ENCODE measurements at regions not wholly inside any gene's neighbourhood (a gene's known extent, or its start where the extent isn't known, plus 50 kb on each side); places are given as distances from the start of the nearest gene placed in this dataset.
A peak's percentile ranks its signal among the peaks of the same experiment; 100 is the strongest.
"Not testable (repeated sequence)": the region's sequence is repeated elsewhere in the genome, so short reads cannot be mapped to it uniquely, and the experiment has no call there.

DNA sequence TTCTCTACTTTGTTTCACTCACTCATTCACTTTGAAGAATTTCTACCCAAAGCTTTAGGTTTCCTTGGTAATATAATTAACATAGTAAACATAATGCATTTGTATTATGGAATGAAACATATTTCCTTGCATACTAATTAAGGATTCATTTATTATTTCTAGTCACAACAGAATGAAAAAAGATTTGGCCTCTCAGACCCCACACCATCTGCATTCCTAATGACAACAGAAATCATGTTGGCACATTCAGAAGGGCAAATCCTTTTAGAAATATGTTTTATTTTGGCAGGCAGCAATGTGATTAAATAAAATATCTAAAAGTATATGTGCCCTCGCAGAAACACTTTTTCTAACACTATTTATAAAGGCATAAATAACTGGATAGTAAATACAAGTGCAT is 163.4 kb downstream of the HTR1B start:
- H3K9me3 ChIP-seq (ENCODE audit: control insufficient read depth, low read length): no peaks in the 10 kb centered on the region
- no peak for DNase-seq
- no peaks in the 10 kb centered on the region for H3K4me1 ChIP-seq (ENCODE audit: control insufficient read depth in 1 of 2, insufficient read depth in 2 of 2, low read length in 2 of 2)
- H3K27me3 ChIP-seq (ENCODE audit: control insufficient read depth in 1 of 2, insufficient read depth in 2 of 2, low read length in 1 of 2): no peaks in the 10 kb centered on the region
- WGBS, 2 donors: 13 to 18% methylated on average over 1 of the region's 1 CpG
- no peak for ATAC-seq (ENCODE audit: low FRiP score)
- no peaks in the 10 kb centered on the region for H3K36me3 ChIP-seq (ENCODE audit: control insufficient read depth in 1 of 2, insufficient read depth in 2 of 2, low read length in 1 of 2)
- H3K4me3 ChIP-seq (ENCODE audit: low read length in 2 of 2): no peak overlapping the region
- no peak overlapping the region for H3K27ac ChIP-seq (ENCODE audit: low read depth in 1 of 2, low read length in 2 of 2)
- intact Hi-C loops (cut with DNase I): loop anchor here in 1 of 2 donors (10.0 kb wide), 1 partner anchor 155 kb away; no protein-coding TSS in a partner anchor

- WGBS, 2 donors: 9 to 11% methylated on average over 1 of the region's 1 CpG
- DNase-seq: no peak
- no peak overlapping the region for H3K27ac ChIP-seq (ENCODE audit: low read depth in 1 of 2, low read length in 2 of 2)
- no peak for ATAC-seq (ENCODE audit: low FRiP score)
- H3K4me3 ChIP-seq (ENCODE audit: low read length in 2 of 2): no peak overlapping the region
- intact Hi-C loops (cut with DNase I): loop anchor here in 1 of 2 donors (10.0 kb wide), 1 partner anchor 157 kb away; no protein-coding TSS in a partner anchor
- no peaks in the 10 kb centered on the region for H3K4me1 ChIP-seq (ENCODE audit: control insufficient read depth in 1 of 2, insufficient read depth in 2 of 2, low read length in 2 of 2)
- no peaks in the 10 kb centered on the region for H3K27me3 ChIP-seq (ENCODE audit: control insufficient read depth in 1 of 2, insufficient read depth in 2 of 2, low read length in 1 of 2)
- H3K9me3 ChIP-seq (ENCODE audit: control insufficient read depth, low read length): no peaks in the 10 kb centered on the region
- no peaks in the 10 kb centered on the region for H3K36me3 ChIP-seq (ENCODE audit: control insufficient read depth in 1 of 2, insufficient read depth in 2 of 2, low read length in 1 of 2)
These were observed 165.0 kb downstream of the HTR1B start for GRCh38 chr6:77298283-77298682.

GRCh38 chr6:77292564-77293546 is 170.4 kb downstream of the HTR1B start:
- ATAC-seq (ENCODE audit: low FRiP score) (no peak), DNase-seq (no peak)
- intact Hi-C loops (cut with DNase I): loop anchor here (5.0 to 10.0 kb wide), 2 partner anchors 162 to 164 kb away; no protein-coding TSS in a partner anchor
- Histone ChIP-seq H3K27ac (ENCODE audit: low read depth in 1 of 2, low read length in 2 of 2) (peak overlapping the region in 1 of 2 donors; percentile 78), H3K36me3 (ENCODE audit: control insufficient read depth in 1 of 2, insufficient read depth in 2 of 2, low read length in 1 of 2) (no peaks in the 10 kb centered on the region), H3K9me3 (ENCODE audit: control insufficient read depth, low read length) (no peaks in the 10 kb centered on the region), H3K27me3 (ENCODE audit: control insufficient read depth in 1 of 2, insufficient read depth in 2 of 2, low read length in 1 of 2) (no peaks in the 10 kb centered on the region), H3K4me1 (ENCODE audit: control insufficient read depth in 1 of 2, insufficient read depth in 2 of 2, low read length in 2 of 2) (no peaks in the 10 kb centered on the region), H3K4me3 (ENCODE audit: low read length in 2 of 2) (no peak overlapping the region)
- WGBS, 2 donors: 19% methylated on average over 7 of the region's 7 CpGs

- Histone ChIP-seq H3K4me1 (ENCODE audit: control insufficient read depth in 1 of 2, insufficient read depth in 2 of 2, low read length in 2 of 2) (no peaks in the 10 kb centered on the region), H3K27me3 (ENCODE audit: control insufficient read depth in 1 of 2, insufficient read depth in 2 of 2, low read length in 1 of 2) (no peaks in the 10 kb centered on the region), H3K27ac (ENCODE audit: low read depth in 1 of 2, low read length in 2 of 2) (no peak overlapping the region), H3K4me3 (ENCODE audit: low read length in 2 of 2) (no peak overlapping the region), H3K36me3 (ENCODE audit: control insufficient read depth in 1 of 2, insufficient read depth in 2 of 2, low read length in 1 of 2) (no peaks in the 10 kb centered on the region), H3K9me3 (ENCODE audit: control insufficient read depth, low read length) (no peaks in the 10 kb centered on the region)
- WGBS, 2 donors: 95 to 98% methylated on average over 1 of the region's 1 CpG
- no peak for DNase-seq
- intact Hi-C loops (cut with DNase I): loop anchor here (5.0 to 10.0 kb wide), 2 partner anchors 164 to 167 kb away; no protein-coding TSS in a partner anchor
- ATAC-seq (ENCODE audit: low FRiP score): no peak
These were observed 172.5 kb downstream of the HTR1B start for GRCh38 chr6:77290798-77291197.

GRCh38 chr6:77286541-77286940 is 176.8 kb downstream of the HTR1B start:
- DNase-seq (no peak), ATAC-seq (ENCODE audit: low FRiP score) (no peak)
- no peaks in the 10 kb centered on the region for H3K36me3 ChIP-seq (ENCODE audit: control insufficient read depth in 1 of 2, insufficient read depth in 2 of 2, low read length in 1 of 2)
- intact Hi-C loops (cut with DNase I): no loop called here
- H3K9me3 ChIP-seq (ENCODE audit: control insufficient read depth, low read length): peaks cover 2% of the 10 kb centered on the region
- WGBS, 2 donors: 96% methylated on average over 3 of the region's 3 CpGs
- no peaks in the 10 kb centered on the region for H3K4me1 ChIP-seq (ENCODE audit: control insufficient read depth in 1 of 2, insufficient read depth in 2 of 2, low read length in 2 of 2)
- no peak overlapping the region for H3K4me3 ChIP-seq (ENCODE audit: low read length in 2 of 2)
- no peaks in the 10 kb centered on the region for H3K27me3 ChIP-seq (ENCODE audit: control insufficient read depth in 1 of 2, insufficient read depth in 2 of 2, low read length in 1 of 2)
- H3K27ac ChIP-seq (ENCODE audit: low read depth in 1 of 2, low read length in 2 of 2): no peak overlapping the region

DNA sequence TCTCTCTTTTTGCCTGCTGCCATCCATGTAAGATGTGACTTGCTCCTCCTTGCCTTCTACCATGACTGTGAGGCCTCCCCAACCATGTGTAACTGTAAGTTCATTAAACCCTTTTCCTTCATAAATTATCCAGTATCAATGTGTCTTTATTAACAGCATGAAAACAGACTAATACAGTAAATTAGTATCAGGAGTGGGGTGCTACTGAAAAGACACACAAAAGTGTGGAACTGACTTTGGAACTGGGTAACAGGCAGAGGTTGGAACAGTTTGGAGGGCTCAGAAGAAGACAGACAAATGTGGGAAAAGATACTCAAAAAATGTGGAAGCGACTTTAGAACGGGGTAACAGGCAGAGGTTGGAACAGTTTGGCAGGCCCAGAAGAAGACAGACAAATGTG is 189.4 kb downstream of the HTR1B start:
- 91 to 94% methylated on average over 2 of the region's 2 CpGs for WGBS, 2 donors
- Histone ChIP-seq H3K27ac (ENCODE audit: low read depth in 1 of 2, low read length in 2 of 2) (no peak overlapping the region), H3K36me3 (ENCODE audit: control insufficient read depth in 1 of 2, insufficient read depth in 2 of 2, low read length in 1 of 2) (no peaks in the 10 kb centered on the region), H3K27me3 (ENCODE audit: control insufficient read depth in 1 of 2, insufficient read depth in 2 of 2, low read length in 1 of 2) (no peaks in the 10 kb centered on the region), H3K9me3 (ENCODE audit: control insufficient read depth, low read length) (peaks cover 3% of the 10 kb centered on the region), H3K4me3 (ENCODE audit: low read length in 2 of 2) (no peak overlapping the region), H3K4me1 (ENCODE audit: control insufficient read depth in 1 of 2, insufficient read depth in 2 of 2, low read length in 2 of 2) (no peaks in the 10 kb centered on the region)
- ATAC-seq (ENCODE audit: low FRiP score): no peak
- intact Hi-C loops (cut with DNase I): no loop called here
- no peak for DNase-seq

- H3K4me1 ChIP-seq (ENCODE audit: control insufficient read depth in 1 of 2, insufficient read depth in 2 of 2, low read length in 2 of 2): no peaks in the 10 kb centered on the region
- H3K27ac ChIP-seq (ENCODE audit: low read depth in 1 of 2, low read length in 2 of 2): no peak overlapping the region
- WGBS, 2 donors: 84 to 90% methylated on average over 6 of the region's 6 CpGs
- no peaks in the 10 kb centered on the region for H3K27me3 ChIP-seq (ENCODE audit: control insufficient read depth in 1 of 2, insufficient read depth in 2 of 2, low read length in 1 of 2)
- no peak overlapping the region for H3K4me3 ChIP-seq (ENCODE audit: low read length in 2 of 2)
- DNase-seq: no peak
- no peak for ATAC-seq (ENCODE audit: low FRiP score)
- no peaks in the 10 kb centered on the region for H3K9me3 ChIP-seq (ENCODE audit: control insufficient read depth, low read length)
- H3K36me3 ChIP-seq (ENCODE audit: control insufficient read depth in 1 of 2, insufficient read depth in 2 of 2, low read length in 1 of 2): peaks cover 0 to 8% of the 10 kb centered on the region in 2 donors
- intact Hi-C loops (cut with DNase I): no loop called here
These were observed 198.3 kb downstream of the HTR1B start for GRCh38 chr6:77264970-77265369.

- H3K4me1 ChIP-seq (ENCODE audit: control insufficient read depth in 1 of 2, insufficient read depth in 2 of 2, low read length in 2 of 2): no peaks in the 10 kb centered on the region
- H3K27me3 ChIP-seq (ENCODE audit: control insufficient read depth in 1 of 2, insufficient read depth in 2 of 2, low read length in 1 of 2): no peaks in the 10 kb centered on the region
- peaks cover 0 to 8% of the 10 kb centered on the region in 2 donors for H3K36me3 ChIP-seq (ENCODE audit: control insufficient read depth in 1 of 2, insufficient read depth in 2 of 2, low read length in 1 of 2)
- H3K27ac ChIP-seq (ENCODE audit: low read depth in 1 of 2, low read length in 2 of 2): no peak overlapping the region
- 79% methylated on average over 2 of the region's 2 CpGs for WGBS, 2 donors
- H3K9me3 ChIP-seq (ENCODE audit: control insufficient read depth, low read length): no peaks in the 10 kb centered on the region
- intact Hi-C loops (cut with DNase I): no loop called here
- no peak overlapping the region for H3K4me3 ChIP-seq (ENCODE audit: low read length in 2 of 2)
- DNase-seq: no peak
- ATAC-seq (ENCODE audit: low FRiP score): no peak
These were observed 200.3 kb downstream of the HTR1B start for GRCh38 chr6:77263003-77263402.

DNA sequence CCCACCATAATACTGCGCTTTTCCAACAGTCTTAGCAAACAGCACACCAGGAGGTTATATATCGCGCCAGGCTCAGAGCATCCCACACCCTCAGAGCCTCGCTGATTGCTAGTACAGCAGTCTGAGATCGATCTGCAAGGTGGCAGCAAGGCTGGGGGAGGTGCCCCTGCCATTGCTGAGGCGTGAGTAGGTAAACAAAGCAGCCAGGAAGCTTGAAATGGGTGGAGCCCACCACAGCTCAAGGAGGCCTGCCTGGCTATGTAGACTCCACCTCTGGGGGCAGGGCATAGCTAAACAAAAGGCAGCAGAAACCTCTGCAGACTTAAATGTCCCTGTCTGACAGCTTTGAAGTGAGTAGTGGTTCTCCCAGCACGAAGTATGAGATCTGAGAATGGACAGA is 211.5 kb downstream of the HTR1B start:
- ATAC-seq (ENCODE audit: low FRiP score); H3K36me3 ChIP-seq (ENCODE audit: control insufficient read depth in 1 of 2, insufficient read depth in 2 of 2, low read length in 1 of 2); H3K9me3 ChIP-seq (ENCODE audit: control insufficient read depth, low read length); DNase-seq; H3K27ac ChIP-seq (ENCODE audit: low read depth in 1 of 2, low read length in 2 of 2); H3K4me1 ChIP-seq (ENCODE audit: control insufficient read depth in 1 of 2, insufficient read depth in 2 of 2, low read length in 2 of 2); H3K4me3 ChIP-seq (ENCODE audit: low read length in 2 of 2); intact Hi-C loops (cut with DNase I); H3K27me3 ChIP-seq (ENCODE audit: control insufficient read depth in 1 of 2, insufficient read depth in 2 of 2, low read length in 1 of 2): not testable (repeated sequence)
- 81% methylated on average over 7 of the region's 7 CpGs for WGBS, 2 donors

Data from aorta (tissue), 5 donors.